HEK293T (cell line): ENCODE measurements at regions not wholly inside any gene's neighbourhood (a gene's known extent, or its start where the extent isn't known, plus 50 kb on each side); places are given as distances from the start of the nearest gene placed in this dataset.
"Not testable (repeated sequence)": the region's sequence is repeated elsewhere in the genome, so short reads cannot be mapped to it uniquely, and the experiment has no call there.

Experiments used
- FOXK2 ChIP-seq: fragments of 450-650 bp; IDR thresholded peaks from 2 replicates; pipeline ENCODE4 v1.6.1; 2016; ENCODE audit warnings: mild to moderate bottlenecking
- HDGF ChIP-seq: fragments of 450-650 bp; IDR thresholded peaks from 2 replicates; pipeline ENCODE4 v1.6.1; 2017; ENCODE audit warnings: antibody characterized with exemption, borderline replicate concordance
- PKNOX1 ChIP-seq: fragments of 450-650 bp; IDR thresholded peaks from 2 replicates; pipeline ENCODE4 v1.6.1; 2016
- TARDBP ChIP-seq: fragments of 450-650 bp; IDR thresholded peaks from 2 replicates; pipeline ENCODE4 v1.6.1; 2016

DNA sequence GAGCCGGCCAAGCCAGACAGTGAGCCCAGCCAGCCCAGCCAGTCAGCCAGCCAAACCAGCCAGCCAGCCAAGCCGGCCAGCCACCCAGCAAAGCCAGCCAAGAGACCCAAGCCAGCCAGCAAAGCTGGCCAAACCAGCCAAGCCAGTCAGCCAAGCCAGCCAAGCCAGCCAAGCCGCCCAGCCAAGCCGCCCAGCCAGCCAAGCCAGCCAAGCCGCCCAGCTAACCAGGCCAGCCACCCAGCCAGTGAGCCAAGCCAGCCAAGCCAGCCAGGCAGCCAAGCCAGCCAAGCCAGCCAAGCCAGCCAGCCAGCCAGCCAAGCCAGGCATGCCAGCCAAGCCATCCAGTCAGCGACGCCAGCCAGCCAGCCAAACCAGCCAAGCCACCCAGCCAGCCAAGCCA lies 1596.9 kb downstream of the RPIA start:
- not testable (repeated sequence) for TF ChIP-seq TARDBP, HDGF, FOXK2, PKNOX1
